DOHH2 (cell line): ENCODE measurements at regions not wholly inside any gene's neighbourhood (a gene's known extent, or its start where the extent isn't known, plus 50 kb on each side); places are given as distances from the start of the nearest gene placed in this dataset.

Experiments
- H3F3A ChIP-seq: fragments of 200-600 bp; sonication (generic), shearing (Covaris generic); 2 replicates; pipeline ENCODE4 v1.6.0; 2016; ENCODE audit warnings: antibody characterized with exemption, mild to moderate bottlenecking; ENCODE audit not compliant: control insufficient read depth, insufficient read depth
- H3K27ac ChIP-seq: fragments of 200-600 bp; sonication (generic); 2 replicates; pipeline ENCODE4 v1.5.1; 2014; ENCODE audit warnings: low read depth, mild to moderate bottlenecking, low read length, moderate library complexity
- H3K27me3 ChIP-seq: fragments of 200-600 bp; sonication (generic); 2 replicates; pipeline ENCODE4 v1.6.1; 2014; ENCODE audit warnings: mild to moderate bottlenecking, low read length, mixed read lengths; ENCODE audit not compliant: control insufficient read depth
- H3K36me3 ChIP-seq: fragments of 200-600 bp; sonication (generic); 2 replicates; pipeline ENCODE4 v1.6.1; 2014; ENCODE audit warnings: mild to moderate bottlenecking, low read length, moderate library complexity, mixed read lengths; ENCODE audit not compliant: control insufficient read depth
- H3K4me1 ChIP-seq: fragments of 200-600 bp; sonication (generic); 2 replicates; pipeline ENCODE4 v1.6.1; 2014; ENCODE audit warnings: mild to moderate bottlenecking, low read length, mixed read lengths; ENCODE audit not compliant: control insufficient read depth
- H3K4me2 ChIP-seq: fragments of 200-600 bp; sonication (generic); 2 replicates; pipeline ENCODE4 v1.6.0; 2014; ENCODE audit warnings: mild to moderate bottlenecking, low read length, moderate library complexity
- H3K4me3 ChIP-seq: fragments of 200-600 bp; sonication (generic); 2 replicates; pipeline ENCODE4 v1.5.1; 2014; ENCODE audit warnings: mild to moderate bottlenecking, low read length, mixed read lengths
- H3K79me2 ChIP-seq: fragments of 200-600 bp; sonication (generic); 2 replicates; pipeline ENCODE4 v1.6.1; 2014; ENCODE audit warnings: mild to moderate bottlenecking, low read length, mixed read lengths; ENCODE audit not compliant: control insufficient read depth
- H3K9me2 ChIP-seq: fragments of 200-600 bp; sonication (generic); replicated peaks from 2 replicates; pipeline ENCODE4 v1.6.1; 2014; ENCODE audit warnings: mild to moderate bottlenecking, low read length, mixed read lengths; ENCODE audit not compliant: control insufficient read depth
- H3K9me3 ChIP-seq: fragments of 200-600 bp; sonication (generic); 2 replicates; pipeline ENCODE4 v1.6.1; 2014; ENCODE audit warnings: antibody characterized with exemption, low read length, mixed read lengths; ENCODE audit not compliant: control insufficient read depth, insufficient read depth
- H4K20me1 ChIP-seq: fragments of 200-600 bp; sonication (generic); 2 replicates; pipeline ENCODE4 v1.6.0; 2014; ENCODE audit warnings: low read depth, mild to moderate bottlenecking, antibody characterized with exemption, low read length, moderate library complexity; ENCODE audit not compliant: control insufficient read depth, insufficient read depth
- CTCF ChIP-seq: fragments of 200-600 bp; sonication (generic); IDR thresholded peaks from one replicate; pipeline ENCODE4 v1.5.1; 2014; ENCODE audit warnings: antibody characterized with exemption, mild to moderate bottlenecking, low read depth, low read length; ENCODE audit not compliant: poor library complexity, severe bottlenecking
- EZH2phosphoT487 ChIP-seq: fragments of 200-600 bp; sonication (generic); IDR thresholded peaks from 2 replicates; pipeline ENCODE4 v1.6.1; 2017; ENCODE audit warnings: borderline replicate concordance, mild to moderate bottlenecking, antibody characterized with exemption, low read length, moderate library complexity, mixed read lengths

- Histone ChIP-seq H3K36me3 (no peaks in the 10 kb centered on the region), H3K27me3 (no peaks in the 10 kb centered on the region), H3K4me1 (no peaks in the 10 kb centered on the region), H4K20me1 (no peaks in the 10 kb centered on the region), H3K9me3 (no peaks in the 10 kb centered on the region), H3K9me2 (no peaks in the 10 kb centered on the region), H3K4me3 (no peak overlapping the region), H3K79me2 (no peaks in the 10 kb centered on the region), H3K4me2 (no peak overlapping the region), H3K27ac (no peak overlapping the region), H3F3A (no peaks in the 10 kb centered on the region)
- TF ChIP-seq EZH2phosphoT487, result no peak
- no peak for TF ChIP-seq CTCF
Measured at GRCh38 chr11:38937709-38938108, 2339.7 kb upstream of the RAG2 start.

DNA sequence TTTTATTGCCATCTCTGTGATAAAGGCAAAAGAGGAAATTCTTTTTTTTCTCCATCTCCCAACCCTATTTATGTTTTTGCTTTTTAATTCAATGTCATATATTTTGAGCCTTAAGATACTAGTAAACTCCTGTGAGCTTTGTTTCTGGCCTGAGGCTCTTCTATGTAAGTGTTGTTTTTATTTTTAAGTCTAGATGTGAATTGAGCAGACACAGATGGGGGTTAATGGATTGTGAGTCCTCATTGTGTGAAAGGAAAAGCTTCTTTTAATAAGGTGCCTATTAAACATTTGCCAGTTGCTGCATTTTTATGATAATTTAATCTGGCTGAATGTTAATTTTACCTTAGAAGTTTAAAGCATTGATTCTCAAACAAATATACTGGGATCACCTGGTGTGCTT is 2337.9 kb upstream of the RAG2 start:
- H3K27me3 ChIP-seq, result no peaks in the 10 kb centered on the region
- no peak overlapping the region for H3K27ac ChIP-seq
- H4K20me1 ChIP-seq, result no peaks in the 10 kb centered on the region
- no peaks in the 10 kb centered on the region for H3K4me1 ChIP-seq
- no peaks in the 10 kb centered on the region for H3K36me3 ChIP-seq
- H3K79me2 ChIP-seq, result no peaks in the 10 kb centered on the region
- no peak for TF ChIP-seq EZH2phosphoT487
- no peak for TF ChIP-seq CTCF
- no peak overlapping the region for H3K4me3 ChIP-seq
- no peak overlapping the region for H3K4me2 ChIP-seq
- no peaks in the 10 kb centered on the region for H3F3A ChIP-seq
- no peaks in the 10 kb centered on the region for H3K9me3 ChIP-seq
- H3K9me2 ChIP-seq, result no peaks in the 10 kb centered on the region

- no peaks in the 10 kb centered on the region for H3K4me1 ChIP-seq
- H3K27ac ChIP-seq, result no peak overlapping the region
- TF ChIP-seq EZH2phosphoT487 (no peak), CTCF (no peak)
Measured at GRCh38 chr11:38927993-38928392, 2330.0 kb upstream of the RAG2 start.

DNA sequence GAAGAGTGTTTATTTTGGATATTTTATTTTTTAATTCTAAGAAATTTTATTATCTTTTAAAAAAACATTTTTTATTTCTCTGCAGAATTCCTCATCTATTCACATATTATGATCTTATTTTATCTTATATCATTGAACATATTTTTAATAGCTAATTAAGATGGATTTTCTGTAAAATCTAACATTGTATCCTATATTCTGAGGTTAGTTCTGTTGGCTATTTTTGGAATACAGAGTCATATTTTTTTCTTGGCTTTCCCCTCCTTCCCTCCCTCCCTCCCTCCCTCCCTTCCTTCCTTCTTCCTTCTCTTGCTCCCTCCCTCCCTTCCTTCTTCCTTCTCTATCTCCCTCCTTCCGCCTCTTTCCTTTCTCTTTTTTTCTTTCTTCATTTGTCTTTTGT is 2326.6 kb upstream of the RAG2 start:
- H3K9me2 ChIP-seq, result no peaks in the 10 kb centered on the region
- H3K27ac ChIP-seq, result no peak overlapping the region
- H3F3A ChIP-seq, result no peaks in the 10 kb centered on the region
- no peaks in the 10 kb centered on the region for H3K36me3 ChIP-seq
- no peaks in the 10 kb centered on the region for H3K79me2 ChIP-seq
- H3K4me2 ChIP-seq, result no peak overlapping the region
- no peaks in the 10 kb centered on the region for H4K20me1 ChIP-seq
- no peak overlapping the region for H3K4me3 ChIP-seq
- TF ChIP-seq CTCF, result no peak
- no peak for TF ChIP-seq EZH2phosphoT487
- no peaks in the 10 kb centered on the region for H3K4me1 ChIP-seq
- H3K9me3 ChIP-seq, result no peaks in the 10 kb centered on the region; the same call in 1 of the 2 replicates
- H3K27me3 ChIP-seq, result no peaks in the 10 kb centered on the region

More at GRCh38 chr11:38927993-38928392, 2330.0 kb upstream of the RAG2 start:
- H4K20me1 ChIP-seq, result no peaks in the 10 kb centered on the region
- no peaks in the 10 kb centered on the region for H3K9me3 ChIP-seq
- no peak overlapping the region for H3K4me3 ChIP-seq
- H3F3A ChIP-seq, result no peaks in the 10 kb centered on the region
- no peaks in the 10 kb centered on the region for H3K36me3 ChIP-seq
- no peak overlapping the region for H3K4me2 ChIP-seq
- no peaks in the 10 kb centered on the region for H3K9me2 ChIP-seq
- no peaks in the 10 kb centered on the region for H3K27me3 ChIP-seq
- H3K79me2 ChIP-seq, result no peaks in the 10 kb centered on the region
